IMR-90 (cell line): ENCODE measurements at regions not wholly inside any gene's neighbourhood (a gene's known extent, or its start where the extent isn't known, plus 50 kb on each side); places are given as distances from the start of the nearest gene placed in this dataset.

Experiments used
- ATAC-seq: fragments of 200-7000 bp; cut with Tn5 transposase; 2 replicates; pipeline ENCODE4 v1.9.1; 2020; ENCODE audit warnings: low read depth, mild to moderate bottlenecking, moderate library complexity
- BruUV-seq: library from RNA; stranded (reverse); fragments of 400-500 nt; replicated peaks from 2 replicates; lab custom pipeline; 2021; lab: Mats Ljungman, UMichigan
- CTCF ChIA-PET: fragments of 300-600 bp; formaldehyde crosslinking; extraction: SDS; loops from one replicate; lab custom pipeline; 2021; ENCODE audit warnings: antibody characterized with exemption; lab: Yijun Ruan, JAX
- POLR2A ChIA-PET: fragments of 300-600 bp; sonication (Branson Sonifier 250); formaldehyde crosslinking; loops from one replicate; lab custom pipeline; 2022; ENCODE audit warnings: antibody characterized with exemption; ENCODE audit not compliant: unreplicated experiment; lab: Charles Lee
- DNase-seq: peaks from one replicate; pipeline ENCODE4 v3.0.0; 2013
- H2AFZ ChIP-seq: replicated peaks from 2 replicates; pipeline ENCODE3; 2013; ENCODE audit warnings: low read length, mild to moderate bottlenecking; ENCODE audit not compliant: poor library complexity
- H2AK5ac ChIP-seq: 2 replicates; pipeline ENCODE4 v1.6.1; 2013; ENCODE audit warnings: low read depth, low read length, inconsistent platforms
- H2AK9ac ChIP-seq: replicated peaks from 2 replicates; pipeline ENCODE3; 2013; ENCODE audit warnings: mild to moderate bottlenecking, low read depth, low read length, moderate library complexity; ENCODE audit not compliant: poor library complexity
- H2BK120ac ChIP-seq: 2 replicates; pipeline ENCODE4 v1.6.1; 2013; ENCODE audit warnings: low read depth, low read length, inconsistent platforms
- H2BK15ac ChIP-seq: 3 replicates; pipeline ENCODE4 v1.6.1; 2013; ENCODE audit warnings: low read depth, low read length, inconsistent platforms
- H2BK20ac ChIP-seq: 2 replicates; pipeline ENCODE4 v1.6.1; 2013; ENCODE audit warnings: low read depth, mild to moderate bottlenecking, inconsistent platforms, low read length, moderate library complexity
- H2BK5ac ChIP-seq: 2 replicates; pipeline ENCODE4 v1.6.1; 2013; ENCODE audit warnings: mild to moderate bottlenecking, low read depth, low read length, inconsistent platforms; ENCODE audit not compliant: poor library complexity, severe bottlenecking
- H3K14ac ChIP-seq: replicated peaks from 2 replicates; pipeline ENCODE4 v1.6.1; 2013; ENCODE audit warnings: low read depth, low read length, inconsistent platforms
- H3K18ac ChIP-seq: 2 replicates; pipeline ENCODE4 v1.6.1; 2013; ENCODE audit warnings: low read depth, low read length, control low read depth
- H3K23ac ChIP-seq: 2 replicates; pipeline ENCODE4 v1.6.1; 2013; ENCODE audit warnings: low read depth, low read length, inconsistent platforms
- H3K27ac ChIP-seq: 2 replicates; pipeline ENCODE4 v1.5.1; 2013; ENCODE audit warnings: mild to moderate bottlenecking, control low read depth, low read length; ENCODE audit not compliant: insufficient read depth
- H3K27me3 ChIP-seq: 2 replicates; pipeline ENCODE4 v1.6.1; 2013; ENCODE audit warnings: low read length; ENCODE audit not compliant: control insufficient read depth, insufficient read depth
- H3K36me3 ChIP-seq: 2 replicates; pipeline ENCODE4 v1.6.1; 2013; ENCODE audit warnings: low read length, mixed read lengths; ENCODE audit not compliant: control insufficient read depth, insufficient read depth
- H3K4ac ChIP-seq: 2 replicates; pipeline ENCODE4 v1.6.1; 2013; ENCODE audit warnings: low read depth, low read length, inconsistent platforms
- H3K4me1 ChIP-seq: 2 replicates; pipeline ENCODE4 v1.6.1; 2013; ENCODE audit warnings: low read length, mixed read lengths; ENCODE audit not compliant: control insufficient read depth, insufficient read depth
- H3K4me2 ChIP-seq: 2 replicates; pipeline ENCODE4 v1.6.1; 2013; ENCODE audit warnings: low read depth, mild to moderate bottlenecking, control low read depth, low read length, moderate library complexity
- H3K4me3 ChIP-seq: 2 replicates; pipeline ENCODE4 v1.5.1; 2013; ENCODE audit warnings: low read depth, mild to moderate bottlenecking, control low read depth, low read length, moderate library complexity; ENCODE audit not compliant: insufficient read depth
- H3K56ac ChIP-seq: 2 replicates; pipeline ENCODE4 v1.6.1; 2013; ENCODE audit warnings: low read length, inconsistent platforms; ENCODE audit not compliant: insufficient read depth; ENCODE audit errors: extremely low read depth
- H3K79me1 ChIP-seq, 2 experiments: 2 replicates each; pipeline ENCODE4 v1.6.1; 2013; ENCODE audit warnings: low read length in 2 of 2, inconsistent platforms in 1 of 2, low read depth in 1 of 2
- H3K9ac ChIP-seq: 2 replicates; pipeline ENCODE4 v1.6.1; 2013; ENCODE audit warnings: low read depth, low read length, control low read depth
- H3K9me1 ChIP-seq: 2 replicates; pipeline ENCODE4 v1.6.1; 2013; ENCODE audit warnings: low read length, inconsistent platforms; ENCODE audit not compliant: insufficient read depth
- H3K9me3 ChIP-seq: 2 replicates; pipeline ENCODE4 v1.6.1; 2013; ENCODE audit warnings: low read length; ENCODE audit not compliant: control insufficient read depth, insufficient read depth
- H4K20me1 ChIP-seq: 2 replicates; pipeline ENCODE4 v1.6.1; 2013; ENCODE audit warnings: low read length, inconsistent platforms; ENCODE audit not compliant: insufficient read depth
- H4K5ac ChIP-seq: 2 replicates; pipeline ENCODE4 v1.6.1; 2013; ENCODE audit warnings: mild to moderate bottlenecking, low read depth, low read length, control low read depth
- H4K8ac ChIP-seq, 2 experiments: 2 replicates each; pipeline ENCODE4 v1.6.1; 2013; ENCODE audit warnings: low read depth in 2 of 2, low read length in 2 of 2, control low read depth in 1 of 2, inconsistent platforms in 1 of 2
- H4K91ac ChIP-seq: 2 replicates; pipeline ENCODE4 v1.6.1; 2013; ENCODE audit warnings: low read depth, low read length, inconsistent platforms; ENCODE audit not compliant: insufficient read depth
- MAFK ChIP-seq: IDR thresholded peaks from 2 replicates; pipeline ENCODE4 v1.6.1; 2012; ENCODE audit warnings: low read depth, low read length, improper control_type of control experiment
- RCOR1 ChIP-seq: IDR thresholded peaks from 2 replicates; pipeline ENCODE4 v1.6.1; 2012; ENCODE audit warnings: mild to moderate bottlenecking, low read length, improper control_type of control experiment; ENCODE audit not compliant: insufficient replicate concordance
- whole genome bisulfite sequencing, 2 experiments: methylation state at CpG; one replicate each; pipeline versions ENCODE4 v1.1.5 to v1.1.7; 2013; ENCODE audit warnings: missing lambda C conversion rate in 2 of 2; ENCODE audit not compliant: insufficient read length in 1 of 2; ENCODE audit errors: extremely low coverage in 2 of 2; 5-methylcytosine and 5-hydroxymethylcytosine counted together
- dilution Hi-C: fragments of 300-500 bp; cut with HindIII; formaldehyde crosslinking; loops from one replicate; pipeline ENCODE4 v1.14.3; 2018; ENCODE audit warnings: low sequenced_read_pairs; ENCODE audit not compliant: unreplicated experiment
- in situ Hi-C: fragments of 300-500 bp; cut with MboI; formaldehyde crosslinking; loops from 3 replicates; pipeline ENCODE4 v1.14.3; 2019; ENCODE audit warnings: low sequenced_read_pairs, inconsistent platforms, mixed read lengths
- intact Hi-C: fragments of 100-400 bp; cut with micrococcal nuclease; formaldehyde crosslinking; loops from 2 replicates; pipeline ENCODE4 v1.10.0; 2022

GRCh38 chr3:106963442-106963841 lies 413.8 kb upstream of the CCDC54 start:
- H3K27me3 ChIP-seq: no peaks in the 10 kb centered on the region
- H4K20me1 ChIP-seq: no peaks in the 10 kb centered on the region
- no peaks in the 10 kb centered on the region for H3K36me3 ChIP-seq
- no peak overlapping the region for H3K9ac ChIP-seq
- H4K5ac ChIP-seq: no peak overlapping the region
- no peak overlapping the region for H2BK20ac ChIP-seq
- no peak overlapping the region for H3K14ac ChIP-seq
- H3K4ac ChIP-seq: no peak overlapping the region
- H2AK9ac ChIP-seq: no peak overlapping the region
- H2AFZ ChIP-seq: no peak overlapping the region
- no peak overlapping the region for H3K27ac ChIP-seq
- BruUV-seq: no TSS peak
- no CpG with 5 or more reads among the region's 1 CpG for WGBS, 2 experiments
- no peak overlapping the region for H3K4me3 ChIP-seq
- no peak overlapping the region for H2BK5ac ChIP-seq
- ATAC-seq: peak; percentile 46; the same call in 1 of the 2 replicates
- no peak overlapping the region for H2BK15ac ChIP-seq
- intact Hi-C loops: no loop called here
- ChIA-PET POLR2A (no interaction called here), CTCF (no interaction called here)
- no peak overlapping the region for H2AK5ac ChIP-seq
- no peak overlapping the region for H3K18ac ChIP-seq
- H3K56ac ChIP-seq: no peak overlapping the region
- no peaks in the 10 kb centered on the region for H3K9me3 ChIP-seq
- dilution Hi-C loops: no loop called here
- peaks cover 3% of the 10 kb centered on the region; the same call in 1 of the 2 replicates for H3K4me1 ChIP-seq
- H3K79me1 ChIP-seq: no peaks in the 10 kb centered on the region
- H4K91ac ChIP-seq: no peak overlapping the region
- peak overlapping the region; percentile 45; the same call in 1 of the 2 replicates for H3K4me2 ChIP-seq
- no peak overlapping the region for H4K8ac ChIP-seq
- DNase-seq: peak; percentile 59
- TF ChIP-seq MAFK: peak; percentile 90
- TF ChIP-seq RCOR1: no peak
- peaks cover 3% of the 10 kb centered on the region; the same call in 1 of the 2 replicates for H3K9me1 ChIP-seq
- no peak overlapping the region for H3K23ac ChIP-seq
- H2BK120ac ChIP-seq: no peak overlapping the region
- in situ Hi-C loops: no loop called here
